T-helper 1 cell treated with Interleukin-12 subunit alpha and Interleukin-12 subunit beta and Interleukin-4 antibody, amounts not matched to agents 30 ng/mL and 1 ng/mL, for 36 hours (primary cell): ENCODE measurements at regions not wholly inside any gene's neighbourhood (a gene's known extent, or its start where the extent isn't known, plus 50 kb on each side); places are given as distances from the start of the nearest gene placed in this dataset.
"Not testable (repeated sequence)": the region's sequence is repeated elsewhere in the genome, so short reads cannot be mapped to it uniquely, and the experiment has no call there.

ENCODE experiments used
- intact Hi-C: fragments of 100-400 bp; cut with micrococcal nuclease; formaldehyde crosslinking; loops from one replicate; pipeline ENCODE4 v1.15.1; 2024

DNA sequence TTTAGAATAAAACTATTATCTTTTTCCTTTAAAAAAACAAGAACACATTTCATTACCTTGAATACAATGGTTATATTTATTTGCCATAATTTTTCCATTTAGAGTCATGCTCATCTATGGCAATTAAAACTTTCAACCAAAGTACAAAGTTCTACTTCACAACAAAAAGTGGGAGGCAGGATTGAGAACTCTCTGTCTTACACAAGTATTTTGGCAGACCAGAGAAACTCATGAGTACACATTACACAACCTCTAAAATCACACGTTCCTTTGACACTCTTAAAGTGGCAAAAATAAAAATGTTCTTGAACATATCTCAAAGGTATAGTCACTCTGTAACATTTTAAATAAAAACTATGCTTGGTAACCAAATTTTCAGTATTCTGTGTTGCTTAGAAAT lies 213.4 kb downstream of the IL15 start:
- intact Hi-C loops, result no loop called here

DNA sequence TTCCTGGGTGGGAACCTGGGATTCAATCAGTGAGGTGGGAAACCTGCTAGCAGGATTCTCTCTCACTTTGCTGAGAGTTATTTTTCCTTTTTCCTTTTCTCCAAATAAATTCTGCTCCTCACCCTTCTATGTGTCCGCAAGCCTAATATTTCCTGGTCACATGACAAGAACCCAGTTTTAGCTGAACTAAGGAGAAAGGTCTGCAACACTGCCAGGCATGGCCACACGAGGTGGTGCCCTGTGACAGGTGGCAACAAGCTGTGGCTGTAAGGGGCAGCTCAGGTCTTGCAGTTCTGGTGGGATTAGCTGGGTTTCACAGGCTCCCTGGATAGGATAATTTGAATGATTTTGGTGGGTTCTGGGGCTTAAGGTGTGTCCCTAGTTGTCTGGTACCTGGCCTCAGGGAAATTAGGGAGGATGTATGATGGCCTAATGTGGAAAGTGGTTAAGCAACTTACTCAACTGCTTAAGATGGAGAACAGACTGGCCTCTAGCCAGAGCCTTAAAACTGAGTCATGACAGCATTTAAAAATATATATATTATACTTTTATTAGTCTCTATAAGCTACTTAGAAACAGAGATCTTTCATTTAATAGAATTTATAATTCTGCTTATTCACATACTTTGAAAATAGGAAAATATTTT lies 215.0 kb downstream of the IL15 start:
- intact Hi-C loops, result no loop called here

DNA sequence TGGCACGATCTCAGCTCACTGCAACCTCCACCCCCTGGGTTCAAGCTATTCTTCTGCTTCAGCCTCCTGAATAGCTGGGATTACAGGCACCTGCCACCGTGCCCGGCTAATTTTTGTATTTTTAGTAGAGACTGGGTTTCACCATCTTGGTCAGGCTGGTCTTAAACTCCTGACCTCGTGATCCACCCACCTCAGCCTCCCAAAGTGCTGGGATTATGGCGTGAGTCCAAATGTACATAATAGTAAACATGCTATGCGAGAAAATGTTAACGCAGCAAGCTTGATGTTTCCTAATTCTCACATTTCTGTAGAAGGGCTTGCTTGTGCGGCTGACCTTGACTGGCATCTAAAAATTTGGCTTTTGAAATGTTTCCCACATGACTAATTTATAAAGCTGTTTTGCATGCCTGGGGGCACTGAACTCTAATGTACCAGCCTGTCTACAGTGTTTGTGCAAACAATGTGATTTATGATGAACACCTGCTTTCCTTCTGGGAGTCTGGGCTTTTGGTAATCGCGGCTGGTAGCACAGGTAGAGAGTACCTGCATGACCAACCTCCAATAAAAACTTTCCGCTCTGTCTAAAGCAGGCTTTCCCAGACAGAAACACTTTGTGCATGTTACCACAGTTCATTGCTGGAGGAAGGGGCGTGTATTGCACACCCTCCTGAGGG lies 216.8 kb downstream of the IL15 start:
- intact Hi-C loops, result no loop called here

DNA sequence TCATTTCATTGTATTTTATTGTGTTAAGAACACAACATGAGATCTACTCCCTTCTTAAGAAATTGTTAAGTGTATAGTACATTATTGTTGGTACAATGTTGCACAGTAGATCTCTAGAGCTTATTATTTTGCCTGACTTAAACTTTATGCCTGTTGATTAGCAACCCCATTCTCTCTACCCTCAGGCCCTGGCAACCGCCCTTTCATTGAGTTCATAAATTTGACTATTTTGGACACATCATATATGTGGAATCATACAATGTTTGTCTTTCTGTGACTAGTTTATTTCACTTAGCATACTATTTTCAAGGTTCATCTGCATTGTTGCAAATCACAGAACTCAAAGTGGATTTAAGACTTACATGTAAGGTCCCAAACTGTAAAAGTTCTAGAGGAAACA lies 222.1 kb downstream of the IL15 start:
- intact Hi-C loops, result no loop called here

DNA sequence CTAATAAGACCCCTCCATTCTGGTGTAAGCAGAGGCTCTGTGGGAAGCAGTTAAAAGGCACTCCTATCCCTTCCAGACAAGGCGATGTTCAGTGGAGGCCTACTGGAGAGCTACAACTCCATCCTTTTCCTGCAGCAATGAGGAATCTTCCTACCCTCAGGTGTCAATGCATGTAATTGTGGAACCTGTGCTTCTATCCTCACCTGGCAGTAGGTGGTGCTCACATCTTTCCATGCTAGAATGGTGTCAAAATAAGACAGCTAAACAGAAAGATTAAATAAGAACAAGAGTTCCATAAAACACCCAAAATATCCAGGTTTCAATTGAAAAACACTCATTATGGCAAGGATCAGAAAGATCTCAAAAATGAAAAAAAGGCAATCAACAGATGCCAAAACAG lies 224.6 kb downstream of the IL15 start:
- intact Hi-C loops, result loop anchor here (10.0 kb wide), 1 partner anchor 984 kb away; the partner anchor contains the start of gene INPP4B

DNA sequence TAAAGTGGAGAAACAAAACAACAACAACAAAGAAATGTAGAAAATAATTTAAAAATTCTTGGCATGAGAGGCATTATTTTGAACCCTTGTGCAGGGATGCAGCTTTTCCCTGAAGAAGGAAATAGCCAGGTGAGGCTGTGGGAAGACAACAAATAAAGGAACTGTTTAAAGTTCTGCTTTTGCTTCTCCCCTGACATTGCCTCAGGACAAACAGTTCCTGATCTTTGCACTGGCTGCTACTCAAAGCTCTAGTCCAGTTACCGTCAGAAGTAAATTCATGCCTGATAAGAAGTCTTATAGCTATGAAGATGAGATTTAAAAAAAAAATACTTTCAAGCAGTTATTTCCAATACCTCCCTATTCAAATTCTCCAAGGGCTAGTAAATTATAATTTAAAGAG lies 233.8 kb downstream of the IL15 start:
- intact Hi-C loops, result no loop called here

DNA sequence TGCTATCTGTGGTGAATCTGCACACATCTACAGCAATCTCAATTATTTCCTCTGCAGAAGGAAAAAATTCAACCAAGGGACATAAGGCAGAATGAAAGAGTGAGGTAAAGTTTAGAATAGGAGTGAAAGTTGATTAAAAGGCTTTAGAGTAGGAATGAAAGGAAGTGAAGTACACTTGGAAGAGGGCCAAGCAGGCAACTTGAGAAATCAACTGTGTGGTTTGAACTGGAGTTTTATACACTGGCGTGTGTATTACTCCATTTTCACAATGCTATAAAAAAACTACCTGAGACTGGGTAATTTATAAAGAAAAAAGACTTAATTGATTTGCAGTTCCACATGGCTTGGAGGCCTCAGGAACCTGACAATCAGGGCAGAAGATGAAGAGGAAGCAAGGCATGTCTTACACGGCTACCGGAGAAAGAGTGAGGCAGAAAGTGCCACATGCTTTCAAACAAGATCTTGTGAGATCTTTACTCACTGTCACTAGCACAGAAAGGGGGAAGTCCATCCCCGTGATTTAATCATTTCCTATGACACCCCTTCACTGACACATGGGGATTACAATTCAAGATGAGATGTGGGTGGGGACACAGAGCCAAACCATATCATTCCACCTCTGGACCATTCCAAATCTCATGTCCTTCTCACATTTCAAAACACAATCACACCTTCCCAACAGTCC lies 234.8 kb downstream of the IL15 start:
- intact Hi-C loops, result no loop called here

DNA sequence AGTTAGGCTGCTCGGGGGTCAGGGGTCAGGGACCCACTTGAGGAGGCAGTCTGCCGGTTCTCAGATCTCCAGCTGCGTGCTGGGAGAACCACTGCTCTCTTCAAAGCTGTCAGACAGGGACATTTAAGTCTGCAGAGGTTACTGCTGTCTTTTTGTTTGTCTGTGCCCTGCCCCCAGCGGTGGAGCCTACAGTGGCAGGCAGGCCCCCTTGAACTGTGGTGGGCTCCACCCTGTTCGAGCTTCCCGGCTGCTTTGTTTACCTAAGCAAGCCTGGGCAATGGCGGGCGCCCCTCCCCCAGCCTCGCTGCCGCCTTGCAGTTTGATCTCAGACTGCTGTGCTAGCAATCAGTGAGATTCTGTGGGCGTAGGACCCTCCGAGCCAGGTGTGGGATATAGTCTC lies 246.3 kb downstream of the IL15 start:
- intact Hi-C loops, result not testable (repeated sequence)

DNA sequence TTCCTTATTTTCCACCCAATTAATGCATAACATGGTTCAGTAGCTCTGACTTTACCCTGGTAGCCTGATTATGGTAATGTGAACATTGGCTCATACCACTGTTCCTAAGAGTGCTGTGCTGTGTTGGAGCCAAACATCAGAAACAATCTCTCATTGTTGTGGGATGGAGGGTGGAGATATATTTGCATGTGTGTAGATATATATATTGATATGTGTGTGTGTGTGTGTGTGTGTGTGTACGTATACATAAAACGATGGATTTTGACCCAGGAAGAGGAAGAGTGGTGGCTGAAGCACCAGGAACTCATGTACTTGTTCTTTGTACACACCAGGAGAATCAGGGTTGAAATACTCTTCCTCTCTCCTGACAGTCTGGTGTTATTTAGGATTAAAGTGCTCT lies 247.7 kb downstream of the IL15 start:
- intact Hi-C loops, result no loop called here

DNA sequence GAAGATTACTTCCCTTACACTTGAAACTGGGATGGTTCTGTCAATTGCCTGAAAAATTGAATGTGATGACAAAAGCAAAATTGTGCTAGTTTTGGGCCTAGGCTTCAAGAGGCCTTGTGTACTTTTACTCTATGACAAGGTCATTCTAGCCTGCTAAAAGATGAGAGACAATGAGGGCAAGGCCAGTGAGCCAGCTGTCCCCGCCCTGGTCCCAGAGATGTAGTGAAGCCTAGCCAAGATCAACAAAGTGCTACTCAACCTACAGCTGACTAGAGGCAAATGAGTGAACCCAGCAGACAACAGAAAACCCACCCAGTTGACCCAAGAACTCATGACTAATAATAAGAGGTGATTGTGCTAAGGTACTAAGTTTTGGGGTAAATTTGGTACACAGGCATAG lies 248.7 kb downstream of the IL15 start:
- intact Hi-C loops, result no loop called here

DNA sequence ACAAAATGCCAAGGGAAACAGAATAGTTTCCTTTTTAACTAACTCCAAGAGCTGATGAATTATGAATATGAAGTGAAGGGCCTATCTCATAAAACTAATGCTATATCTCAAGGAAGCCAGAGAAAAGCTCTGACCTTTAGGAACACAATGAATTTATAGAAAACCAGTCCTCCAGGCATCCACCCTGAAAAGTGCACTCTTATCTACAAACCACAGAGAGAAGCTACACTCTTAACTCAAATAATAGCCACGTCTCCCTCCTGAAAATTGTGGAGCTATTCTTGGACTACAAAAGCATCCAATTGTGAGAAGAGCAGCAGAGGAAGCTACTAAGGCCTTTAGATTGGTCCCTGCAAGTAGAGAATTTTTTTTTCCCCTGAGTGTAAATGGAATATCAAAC lies 253.9 kb downstream of the IL15 start:
- intact Hi-C loops, result no loop called here

DNA sequence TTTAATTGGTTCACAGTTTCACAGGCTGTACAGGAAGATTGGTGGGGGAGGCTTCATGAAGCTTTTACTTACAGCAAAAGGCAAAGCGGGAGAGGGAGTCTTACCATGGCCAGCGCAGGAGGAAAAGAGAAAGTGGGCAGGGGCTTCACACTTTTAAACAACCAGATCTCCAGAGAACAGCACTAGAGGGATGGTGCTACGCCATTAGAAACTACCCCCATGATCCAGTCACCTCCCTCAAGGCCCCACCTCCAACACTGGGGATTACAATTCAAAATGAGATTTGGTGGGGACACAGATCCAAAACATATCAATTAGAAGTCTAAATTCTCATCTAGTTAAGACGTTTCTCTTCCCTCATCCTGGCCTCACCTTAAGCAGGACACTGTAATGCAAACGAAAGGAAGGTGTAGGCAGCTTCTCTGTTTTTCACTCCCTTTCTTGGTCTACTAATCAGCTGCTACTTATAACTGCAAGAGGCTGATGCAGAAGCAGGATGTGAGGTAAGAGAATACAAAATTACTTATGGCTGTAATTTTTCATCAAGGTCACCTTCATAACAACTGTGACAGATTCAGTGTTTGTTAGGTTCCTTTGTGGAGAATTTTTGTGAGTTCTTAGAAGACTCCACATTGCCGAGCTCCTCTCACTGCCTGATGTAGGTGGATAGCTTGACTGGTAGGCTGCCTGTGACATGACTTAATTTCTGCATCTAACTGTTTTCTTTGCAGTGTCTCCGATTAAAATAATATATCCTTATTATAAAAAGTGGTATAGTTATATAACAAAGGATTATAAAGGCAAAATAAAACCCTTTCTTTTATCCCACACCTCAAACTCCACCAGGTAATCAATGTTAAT lies 255.1 kb downstream of the IL15 start:
- intact Hi-C loops, result no loop called here

DNA sequence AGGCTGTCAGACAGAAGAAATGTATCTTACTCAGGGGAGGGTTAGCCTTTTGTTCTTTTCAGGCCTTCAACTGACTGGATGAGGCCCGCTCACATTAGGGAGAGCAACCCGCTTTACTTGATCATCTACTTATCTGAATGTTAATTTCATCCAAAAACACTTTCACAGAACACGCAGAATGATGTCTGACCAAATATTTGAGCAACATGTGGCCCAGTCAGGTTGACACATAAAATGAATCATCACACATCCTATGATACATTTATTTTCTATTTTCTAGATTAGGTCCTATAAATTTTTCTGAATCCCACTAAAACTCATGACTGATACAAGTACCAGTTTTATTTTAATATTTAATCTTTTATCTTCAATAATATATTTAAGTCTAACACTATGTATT lies 260.3 kb downstream of the IL15 start:
- intact Hi-C loops, result no loop called here

DNA sequence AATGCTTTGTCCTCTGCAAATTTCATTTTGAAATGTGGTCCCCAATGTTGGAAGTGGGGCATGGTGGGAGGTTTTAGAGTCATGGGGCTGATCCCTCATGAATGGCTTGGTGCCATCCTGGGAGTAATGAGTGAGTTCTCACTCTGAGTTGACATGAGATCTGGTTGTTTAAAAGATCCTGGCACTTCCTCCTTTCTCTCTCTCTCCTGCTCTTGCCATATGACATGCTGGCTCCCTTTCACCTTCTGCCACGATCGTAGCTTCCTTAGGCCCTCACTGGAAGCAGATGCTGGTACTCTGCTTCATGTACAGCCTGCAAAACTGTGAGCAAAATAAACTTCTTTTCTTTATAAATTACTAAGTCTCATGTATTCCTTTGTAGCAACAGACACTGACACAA lies 262.0 kb downstream of the IL15 start:
- intact Hi-C loops, result no loop called here

DNA sequence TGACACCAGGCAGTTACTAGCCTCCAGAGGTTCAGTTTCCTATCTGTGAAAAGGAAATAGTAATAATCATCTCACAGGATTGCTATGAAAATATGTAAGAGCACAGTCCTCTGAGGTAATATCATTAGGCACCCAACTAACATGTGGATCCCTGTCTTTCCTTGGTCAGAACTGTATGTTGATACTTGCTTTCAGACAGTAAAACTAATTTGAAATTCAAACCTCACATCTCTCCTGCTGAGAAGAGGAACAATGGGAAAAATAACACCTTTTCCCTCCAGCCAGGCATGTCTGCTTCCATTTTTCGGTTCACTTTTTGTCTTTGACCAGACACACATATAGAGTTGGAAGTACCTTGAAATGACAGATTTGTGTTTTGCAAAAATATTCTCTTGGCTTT lies 262.7 kb downstream of the IL15 start:
- intact Hi-C loops, result no loop called here

DNA sequence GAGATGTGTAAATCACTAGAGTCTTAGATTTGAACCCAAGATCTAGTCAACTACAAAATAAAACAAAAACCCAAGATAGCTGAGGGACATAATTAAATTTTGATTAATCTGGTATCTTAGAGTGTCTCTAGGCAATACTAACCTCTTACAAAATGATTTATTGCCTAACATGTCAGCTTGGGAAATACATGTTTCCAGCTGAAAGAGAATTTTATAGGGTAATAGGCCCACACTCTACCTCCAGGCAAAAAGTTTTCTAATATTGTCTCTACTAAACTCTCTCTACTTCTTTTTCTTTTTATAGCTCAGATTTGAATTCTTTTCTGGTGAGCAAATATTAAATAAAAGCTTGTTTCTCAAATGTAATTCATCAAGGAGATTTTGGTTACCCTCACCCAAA lies 263.2 kb downstream of the IL15 start:
- intact Hi-C loops, result no loop called here

DNA sequence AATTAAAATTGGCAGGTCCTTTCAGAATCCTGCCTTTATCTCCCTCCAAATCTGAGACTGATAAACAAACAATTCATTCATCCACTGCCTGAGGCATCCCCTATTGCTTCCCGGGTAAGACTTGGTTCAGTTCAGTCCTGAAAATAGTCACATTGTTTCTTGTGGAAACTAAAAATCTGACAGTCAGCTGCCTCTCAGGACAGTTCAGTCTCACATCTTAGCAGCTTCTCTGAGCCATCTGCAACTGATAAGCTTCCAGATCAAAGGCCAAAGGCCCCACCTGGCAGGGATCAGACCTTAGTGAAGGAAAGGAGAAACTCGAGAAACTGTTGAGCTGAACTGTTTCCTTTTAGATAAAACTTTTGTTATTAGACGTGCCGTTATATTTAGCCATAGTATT lies 264.5 kb downstream of the IL15 start:
- intact Hi-C loops, result no loop called here

DNA sequence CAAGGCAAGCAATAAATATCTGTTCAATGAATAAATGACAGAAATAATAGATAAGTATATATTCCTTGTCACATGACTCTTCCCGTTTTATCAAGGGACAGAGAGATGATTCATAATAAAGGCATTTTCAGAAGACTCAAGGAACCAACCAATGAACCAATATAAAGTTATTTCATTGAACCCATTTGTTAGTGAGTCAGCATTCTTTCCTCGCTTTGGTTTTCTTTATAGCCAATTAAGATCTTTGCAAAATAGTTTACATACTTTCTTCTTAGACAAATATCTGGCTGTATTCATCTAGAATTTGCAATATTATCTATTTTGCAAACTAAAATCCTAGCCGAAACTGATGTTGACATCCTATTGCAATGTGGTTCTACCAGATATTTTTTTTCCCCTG lies 269.4 kb downstream of the IL15 start:
- intact Hi-C loops, result no loop called here

DNA sequence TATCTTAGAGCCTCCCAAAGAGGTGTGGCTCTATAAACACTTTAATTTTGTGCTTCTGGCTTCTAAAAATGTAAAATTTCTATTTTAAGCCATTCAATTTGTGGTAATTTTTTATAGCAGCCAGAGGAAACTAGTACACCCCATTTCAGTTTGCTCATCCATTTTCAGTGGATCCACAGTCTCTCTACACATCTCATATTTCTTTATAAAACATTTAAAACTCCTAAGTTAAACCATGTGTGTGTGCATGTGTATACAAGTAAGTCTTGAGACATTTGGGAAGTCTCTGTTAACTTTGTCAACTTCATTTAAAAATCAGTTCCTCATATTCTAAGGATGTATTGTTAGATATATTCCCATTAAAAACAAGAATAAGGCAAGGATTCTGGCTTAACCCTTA lies 273.2 kb downstream of the IL15 start:
- intact Hi-C loops, result no loop called here

DNA sequence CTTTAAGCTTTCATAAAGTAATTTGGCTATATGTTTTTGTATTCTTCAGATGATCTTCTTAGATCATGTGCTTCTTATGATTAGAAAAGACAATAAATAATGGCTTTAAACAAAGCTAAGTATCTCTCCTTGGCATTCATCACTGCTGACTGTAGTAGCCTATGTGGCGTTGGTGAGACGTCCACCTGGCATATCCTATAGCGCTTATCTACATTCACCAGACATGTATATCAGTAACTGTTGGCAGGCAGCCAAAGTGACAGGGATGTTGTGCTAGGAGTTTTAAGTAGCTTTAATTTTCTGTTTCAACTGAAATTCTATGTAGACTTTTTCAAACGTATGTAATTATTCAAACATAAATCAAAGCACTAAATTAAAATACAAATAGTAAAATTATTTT lies 276.4 kb downstream of the IL15 start:
- intact Hi-C loops, result no loop called here

DNA sequence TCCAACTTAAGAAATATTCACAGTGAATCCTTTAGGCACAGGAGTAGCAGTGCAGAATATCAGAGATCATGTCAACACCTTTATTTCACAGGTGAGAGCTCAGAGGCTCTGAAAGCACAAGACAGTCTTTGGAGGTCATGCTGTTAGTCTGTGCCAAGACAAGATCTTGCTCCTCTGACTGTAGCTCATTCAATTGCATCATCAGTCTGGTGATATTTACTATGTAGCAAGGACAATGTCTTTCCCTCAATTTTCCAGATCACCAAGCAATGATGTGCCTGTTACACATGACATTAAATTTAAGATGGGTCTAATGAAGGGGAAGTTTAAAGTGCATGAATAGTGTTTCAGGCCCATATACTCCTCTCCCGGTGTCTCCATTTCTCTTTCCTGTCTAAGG lies 277.5 kb downstream of the IL15 start:
- intact Hi-C loops, result no loop called here

DNA sequence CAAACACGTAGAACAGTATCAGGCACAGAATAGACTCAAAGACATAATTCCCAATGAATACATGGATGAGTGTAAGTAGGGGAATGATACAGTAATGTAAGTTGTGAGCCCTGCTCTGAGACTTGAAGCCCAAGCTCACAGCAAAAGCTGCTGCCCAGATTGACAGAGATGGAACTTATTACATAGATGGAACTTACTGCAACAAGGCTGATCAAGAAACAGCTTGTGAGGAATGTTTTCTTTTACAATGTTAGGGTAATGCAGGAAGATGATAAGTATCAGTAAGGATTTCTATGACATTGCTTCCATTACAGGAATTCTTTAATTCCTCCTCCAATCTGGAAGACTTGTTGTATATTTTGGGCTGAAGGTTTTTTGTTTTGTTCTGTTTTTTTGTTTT lies 278.4 kb downstream of the IL15 start:
- intact Hi-C loops, result no loop called here
